Neural cell (in vitro differentiated cells): ENCODE measurements at regions not wholly inside any gene's neighbourhood (a gene's known extent, or its start where the extent isn't known, plus 50 kb on each side); places are given as distances from the start of the nearest gene placed in this dataset.

ENCODE experiments used
- H2AFZ ChIP-seq: fragments of 200-600, 300-800 bp; sonication (generic), shearing (Covaris generic); 2 replicates; pipeline ENCODE4 v1.6.0; 2014; ENCODE audit warnings: low read depth, mild to moderate bottlenecking, antibody characterized with exemption, low read length, moderate library complexity
- H3F3A ChIP-seq: fragments of 200-600 bp; shearing (Covaris generic); 2 replicates; pipeline ENCODE4 v1.6.1; 2016; ENCODE audit warnings: mild to moderate bottlenecking, moderate library complexity, mixed read lengths, antibody characterized with exemption, low read length; ENCODE audit not compliant: insufficient read depth, poor library complexity, severe bottlenecking
- H3K27ac ChIP-seq: fragments of 200-600, 300-800 bp; sonication (generic), shearing (Covaris generic); 2 replicates; pipeline ENCODE4 v1.5.1; 2014; ENCODE audit warnings: mild to moderate bottlenecking, low read length, moderate library complexity
- H3K27me3 ChIP-seq: fragments of 300-800, 200-600 bp; sonication (generic), shearing (Covaris generic); 2 replicates; pipeline ENCODE4 v1.6.0; 2014; ENCODE audit warnings: mild to moderate bottlenecking, low read depth, low read length, moderate library complexity; ENCODE audit not compliant: insufficient read depth
- H3K36me3 ChIP-seq: fragments of 300-800, 200-600 bp; sonication (generic), shearing (Covaris generic); 2 replicates; pipeline ENCODE4 v1.5.1; 2014; ENCODE audit warnings: mild to moderate bottlenecking, antibody characterized with exemption, low read length, moderate library complexity; ENCODE audit not compliant: insufficient read depth
- H3K4me2 ChIP-seq: fragments of 300-800, 200-600 bp; sonication (generic), shearing (Covaris generic); 2 replicates; pipeline ENCODE4 v1.6.0; 2014; ENCODE audit warnings: mild to moderate bottlenecking, low read length
- H3K4me3 ChIP-seq: fragments of 300-800, 200-600 bp; sonication (generic), shearing (Covaris generic); 2 replicates; pipeline ENCODE4 v1.5.1; 2014; ENCODE audit warnings: mild to moderate bottlenecking, low read length, moderate library complexity
- H3K79me2 ChIP-seq: fragments of 200-600 bp; shearing (Covaris generic); replicated peaks from 2 replicates; pipeline ENCODE4 v1.6.0; 2014; ENCODE audit warnings: mild to moderate bottlenecking, low read length, moderate library complexity; ENCODE audit not compliant: insufficient read depth
- H3K9ac ChIP-seq: fragments of 300-800, 200-600 bp; sonication (generic), shearing (Covaris generic); 2 replicates; pipeline ENCODE4 v1.6.1; 2016; ENCODE audit warnings: mild to moderate bottlenecking, low read length, mixed read lengths
- H3K9me2 ChIP-seq: fragments of 200-600 bp; shearing (Covaris generic); 2 replicates; pipeline ENCODE4 v1.6.1; 2016; ENCODE audit warnings: mild to moderate bottlenecking, low read length, mixed read lengths; ENCODE audit not compliant: insufficient read depth
- H3K9me3 ChIP-seq: fragments of 200-600, 300-800 bp; sonication (generic), shearing (Covaris generic); 2 replicates; pipeline ENCODE4 v1.6.1; 2016; ENCODE audit warnings: mild to moderate bottlenecking, mixed run types, low read length, moderate library complexity, mixed read lengths
- H4K20me1 ChIP-seq: fragments of 200-600 bp; shearing (Covaris generic); 2 replicates; pipeline ENCODE4 v1.6.1; 2016; ENCODE audit warnings: mild to moderate bottlenecking, mixed run types; ENCODE audit not compliant: insufficient read depth
- EP300 ChIP-seq: fragments of 450-650 bp; conservative IDR thresholded peaks from 2 replicates; pipeline ENCODE4 v1.6.1; 2014; ENCODE audit warnings: antibody characterized with exemption, mild to moderate bottlenecking, moderate library complexity; ENCODE audit not compliant: poor library complexity, severe bottlenecking
- EZH2 ChIP-seq: fragments of 200-600, 300-800 bp; shearing (Covaris generic), sonication (generic); IDR thresholded peaks from 2 replicates; pipeline ENCODE4 v1.6.1; 2014; ENCODE audit warnings: antibody characterized with exemption, low read length, borderline replicate concordance, mild to moderate bottlenecking; ENCODE audit not compliant: insufficient read depth, poor library complexity, severe bottlenecking
- MXI1 ChIP-seq: fragments of 450-650 bp; conservative IDR thresholded peaks from 2 replicates; pipeline ENCODE4 v1.6.1; 2014; ENCODE audit warnings: antibody characterized with exemption, mild to moderate bottlenecking; ENCODE audit not compliant: poor library complexity, severe bottlenecking
- POLR2AphosphoS5 ChIP-seq: IDR thresholded peaks from 2 replicates; pipeline ENCODE4 v1.6.1; 2012
- RAD21 ChIP-seq: fragments of 450-650 bp; conservative IDR thresholded peaks from 2 replicates; pipeline ENCODE4 v1.6.1; 2014; ENCODE audit warnings: antibody characterized with exemption, mild to moderate bottlenecking, moderate library complexity
- REST ChIP-seq: IDR thresholded peaks from 2 replicates; pipeline ENCODE4 v1.6.1; 2012; ENCODE audit warnings: borderline replicate concordance
- SMC3 ChIP-seq: fragments of 450-650 bp; conservative IDR thresholded peaks from 2 replicates; pipeline ENCODE4 v1.6.1; 2014; ENCODE audit warnings: antibody characterized with exemption, mild to moderate bottlenecking, moderate library complexity; ENCODE audit not compliant: poor library complexity
- TAF1 ChIP-seq: IDR thresholded peaks from 2 replicates; pipeline ENCODE4 v1.6.1; 2012; ENCODE audit warnings: low read depth

DNA sequence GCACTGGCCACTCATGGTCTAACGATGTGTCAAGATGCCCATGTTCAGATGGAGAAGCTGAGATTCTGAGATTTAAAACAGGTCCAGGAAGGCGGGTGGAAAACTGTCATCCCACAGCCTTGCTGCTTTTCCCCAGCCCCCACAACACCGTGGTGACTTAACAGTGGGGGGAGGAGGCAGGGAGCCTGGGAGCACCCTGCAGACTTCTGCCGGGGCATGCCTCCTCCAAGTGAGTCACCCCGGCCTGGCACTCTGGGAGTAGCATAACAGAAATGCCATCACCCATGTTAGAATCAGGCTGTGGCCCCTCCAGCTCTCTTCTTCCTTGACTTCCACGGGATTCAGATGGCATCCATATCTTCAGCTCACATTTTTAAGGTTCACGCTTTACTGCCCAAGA is 164.8 kb downstream of the CBLN1 start:
- H2AFZ ChIP-seq, result no peak overlapping the region

DNA sequence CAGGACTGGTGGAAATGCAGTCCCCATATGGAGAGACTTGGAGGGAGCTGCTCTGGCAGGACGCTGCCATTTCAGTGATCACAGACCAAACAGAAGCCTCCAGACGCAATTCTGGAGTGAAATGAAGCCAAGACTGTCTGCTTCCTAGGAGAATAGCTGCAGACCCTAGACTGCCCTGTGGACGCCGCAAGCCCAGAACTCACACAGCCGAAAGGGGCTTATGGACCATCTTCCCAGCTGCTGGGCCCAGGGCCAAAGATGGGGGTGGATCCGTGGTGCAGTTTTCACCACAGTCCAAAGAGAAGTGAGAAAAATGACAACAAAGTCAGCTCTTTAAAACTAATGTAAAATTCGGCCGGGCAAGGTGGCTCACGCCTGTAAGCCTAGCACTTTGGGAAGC is 165.7 kb downstream of the CBLN1 start:
- Histone ChIP-seq H2AFZ (no peak overlapping the region), H3F3A (no peaks in the 10 kb centered on the region), H3K27me3 (no peaks in the 10 kb centered on the region), H3K9me2 (no peaks in the 10 kb centered on the region), H3K9me3 (no peaks in the 10 kb centered on the region), H3K4me2 (no peak overlapping the region), H3K4me3 (no peak overlapping the region), H3K36me3 (no peaks in the 10 kb centered on the region), H3K9ac (no peak overlapping the region), H4K20me1 (no peaks in the 10 kb centered on the region), H3K27ac (no peak overlapping the region), H3K79me2 (no peaks in the 10 kb centered on the region)
- TF ChIP-seq EP300 (no peak), EZH2 (no peak), REST (no peak), SMC3 (no peak)

More for the DNA sequence above, 164.8 kb downstream of the CBLN1 start:
- Histone ChIP-seq H3F3A (no peaks in the 10 kb centered on the region), H3K9me2 (no peaks in the 10 kb centered on the region), H3K27ac (no peak overlapping the region), H4K20me1 (no peaks in the 10 kb centered on the region), H3K79me2 (no peaks in the 10 kb centered on the region), H3K4me3 (no peak overlapping the region), H3K4me2 (no peak overlapping the region), H3K9me3 (no peaks in the 10 kb centered on the region), H3K9ac (no peak overlapping the region), H3K27me3 (no peaks in the 10 kb centered on the region), H3K36me3 (no peaks in the 10 kb centered on the region)
- no peak for TF ChIP-seq MXI1
- TF ChIP-seq REST, result no peak
- no peak for TF ChIP-seq TAF1
- no peak for TF ChIP-seq SMC3
- no peak for TF ChIP-seq EZH2
- TF ChIP-seq RAD21, result no peak
- TF ChIP-seq POLR2AphosphoS5, result no peak
